Glutamatergic neuron (in vitro differentiated cells): ENCODE measurements at regions not wholly inside any gene's neighbourhood (a gene's known extent, or its start where the extent isn't known, plus 50 kb on each side); places are given as distances from the start of the nearest gene placed in this dataset.

Source experiments
- DNase-seq: peaks from one replicate; pipeline ENCODE4 v3.0.0; 2022
- H3K27ac Mint-ChIP-seq: one replicate; pipeline ENCODE4 v1.8.0; 2020; ENCODE audit warnings: mild to moderate bottlenecking, mixed read lengths, inconsistent platforms; ENCODE audit not compliant: unreplicated experiment
- H3K27me3 Mint-ChIP-seq: one replicate; pipeline ENCODE4 v1.8.0; 2020; ENCODE audit warnings: mild to moderate bottlenecking, moderate library complexity, mixed read lengths, inconsistent platforms; ENCODE audit not compliant: unreplicated experiment
- H3K36me3 Mint-ChIP-seq: one replicate; pipeline ENCODE4 v1.8.0; 2020; ENCODE audit warnings: mild to moderate bottlenecking, mixed read lengths, inconsistent platforms; ENCODE audit not compliant: unreplicated experiment
- H3K4me1 Mint-ChIP-seq: one replicate; pipeline ENCODE4 v1.8.0; 2020; ENCODE audit warnings: mild to moderate bottlenecking, low read depth, mixed read lengths, inconsistent platforms; ENCODE audit not compliant: unreplicated experiment
- H3K4me3 Mint-ChIP-seq: one replicate; pipeline ENCODE4 v1.8.0; 2020; ENCODE audit warnings: mild to moderate bottlenecking, mixed read lengths, inconsistent platforms; ENCODE audit not compliant: unreplicated experiment
- H3K9me3 Mint-ChIP-seq: one replicate; pipeline ENCODE4 v1.8.0; 2020; ENCODE audit warnings: mild to moderate bottlenecking, moderate library complexity, mixed read lengths, inconsistent platforms; ENCODE audit not compliant: unreplicated experiment
- CTCF ChIP-seq: fragments of 200-600 bp; sonication (generic); IDR thresholded peaks from one replicate; pipeline ENCODE4 v1.5.0; 2021; ENCODE audit not compliant: partially characterized antibody, unreplicated experiment

- Mint-ChIP-seq H3K27me3 (peaks cover 6% of the 10 kb centered on the region), H3K4me3 (no peak overlapping the region), H3K4me1 (peaks cover 26% of the 10 kb centered on the region), H3K36me3 (no peaks in the 10 kb centered on the region), H3K27ac (no peak overlapping the region), H3K9me3 (peaks cover 7% of the 10 kb centered on the region)
- TF ChIP-seq CTCF = no peak
- no peak for DNase-seq
Observed at GRCh38 chr18:46426679-46427047, 230.4 kb downstream of the LOXHD1 start.
